DMS79 (cell line): ENCODE measurements at regions not wholly inside any gene's neighbourhood (a gene's known extent, or its start where the extent isn't known, plus 50 kb on each side); places are given as distances from the start of the nearest gene placed in this dataset.
A peak's percentile ranks its signal among the peaks of the same experiment; 100 is the strongest.
"Not testable (repeated sequence)": the region's sequence is repeated elsewhere in the genome, so short reads cannot be mapped to it uniquely, and the experiment has no call there.

Source experiments
- DNase-seq: peaks from one replicate; lab custom pipeline; 2025; lab: John Stamatoyannopoulos, UW

GRCh38 chr13:97520061-97520460 lies 86.1 kb downstream of the RAP2A start:
- no peak for DNase-seq

- no peak for DNase-seq
These were observed 86.9 kb downstream of the RAP2A start for GRCh38 chr13:97520866-97521265.

- DNase-seq = no peak
These were observed 87.8 kb downstream of the RAP2A start for GRCh38 chr13:97521726-97522125.

GRCh38 chr13:97522243-97522642 lies 88.3 kb downstream of the RAP2A start:
- no peak for DNase-seq

GRCh38 chr13:97526556-97526955 lies 92.6 kb downstream of the RAP2A start:
- no peak for DNase-seq

GRCh38 chr13:97528518-97528917 lies 94.5 kb downstream of the RAP2A start:
- no peak for DNase-seq

- no peak for DNase-seq
These were observed 100.6 kb downstream of the RAP2A start for GRCh38 chr13:97534540-97534939.

GRCh38 chr13:97535614-97536013 lies 101.6 kb downstream of the RAP2A start:
- no peak for DNase-seq

- DNase-seq = no peak
These were observed 103.1 kb downstream of the RAP2A start for GRCh38 chr13:97537110-97537509.

GRCh38 chr13:97538203-97538602 lies 104.2 kb downstream of the RAP2A start:
- DNase-seq = no peak

GRCh38 chr13:97539651-97540610 lies 106.0 kb downstream of the RAP2A start:
- no peak for DNase-seq

- DNase-seq = no peak
These were observed 106.7 kb downstream of the RAP2A start for GRCh38 chr13:97540696-97541095.

GRCh38 chr13:97542102-97542685 lies 108.2 kb downstream of the RAP2A start:
- DNase-seq = no peak

GRCh38 chr13:97544031-97544765 lies 110.2 kb downstream of the RAP2A start:
- DNase-seq = no peak

- not testable (repeated sequence) for DNase-seq
These were observed 111.1 kb downstream of the RAP2A start for GRCh38 chr13:97544971-97545499.

GRCh38 chr13:97548138-97548537 lies 114.2 kb downstream of the RAP2A start:
- DNase-seq = no peak

- no peak for DNase-seq
These were observed 114.7 kb downstream of the RAP2A start for GRCh38 chr13:97548711-97549110.

- DNase-seq = no peak
These were observed 115.2 kb downstream of the RAP2A start for GRCh38 chr13:97549201-97549600.

GRCh38 chr13:97554496-97554895 lies 120.5 kb downstream of the RAP2A start:
- DNase-seq = no peak

- no peak for DNase-seq
These were observed 121.1 kb downstream of the RAP2A start for GRCh38 chr13:97555034-97555433.

GRCh38 chr13:97559030-97559429 lies 125.1 kb downstream of the RAP2A start:
- DNase-seq = no peak

- DNase-seq = peak; percentile 91
These were observed 126.0 kb downstream of the RAP2A start for GRCh38 chr13:97559981-97560380.
